Activated CD4-positive, alpha-beta T cell treated with anti-CD3 and anti-CD28 coated beads, Interleukin-2, Interleukin-4, amounts not matched to agents 100 ng/mL and 50 ng/mL, durations not matched to agents 16 hours and 8 hours (primary cell): ENCODE measurements at regions not wholly inside any gene's neighbourhood (a gene's known extent, or its start where the extent isn't known, plus 50 kb on each side); places are given as distances from the start of the nearest gene placed in this dataset.

Source experiments
- DNase-seq: peaks from one replicate; pipeline ENCODE4 v3.0.0-alpha.2; 2020; ENCODE audit warnings: low spot score

DNA sequence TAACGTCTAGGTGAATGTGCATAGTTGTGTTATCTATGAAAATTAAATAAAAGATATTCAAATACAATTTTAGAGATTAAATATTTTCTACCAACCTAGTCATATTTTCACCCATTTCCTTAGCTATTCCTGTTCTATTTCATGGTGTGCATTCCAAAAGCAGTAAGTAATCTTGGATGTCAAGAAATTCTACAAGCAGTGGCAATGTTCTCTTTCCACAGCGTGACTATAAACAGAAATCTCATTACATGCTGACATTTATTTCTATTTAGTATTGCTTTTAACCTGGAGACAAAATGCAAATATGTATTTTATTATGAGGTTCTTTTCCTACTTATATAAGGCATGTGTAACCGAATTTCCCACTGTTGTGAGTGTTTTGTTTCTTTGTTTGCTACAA lies 510.0 kb downstream of the ACTL7B start:
- DNase-seq = no peak

DNA sequence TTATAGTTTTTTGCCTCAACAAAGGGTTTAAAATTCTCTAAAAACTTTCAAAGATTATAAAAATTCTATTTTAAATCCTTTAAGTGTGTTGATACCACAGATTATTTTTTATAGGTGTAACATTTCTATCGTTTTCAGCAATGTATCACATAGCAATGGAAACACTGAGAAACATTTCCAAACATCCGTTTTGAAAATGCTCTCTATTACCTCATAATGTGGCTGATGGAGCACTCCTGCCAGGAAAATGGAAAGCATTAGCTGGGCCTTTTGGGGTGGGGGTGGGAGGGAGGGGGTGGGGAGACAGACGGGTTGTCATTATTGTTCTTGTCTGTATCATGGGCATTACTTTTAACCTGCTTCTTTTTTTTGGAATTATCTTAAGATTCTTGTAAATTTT lies 516.5 kb downstream of the ACTL7B start:
- no peak for DNase-seq

DNA sequence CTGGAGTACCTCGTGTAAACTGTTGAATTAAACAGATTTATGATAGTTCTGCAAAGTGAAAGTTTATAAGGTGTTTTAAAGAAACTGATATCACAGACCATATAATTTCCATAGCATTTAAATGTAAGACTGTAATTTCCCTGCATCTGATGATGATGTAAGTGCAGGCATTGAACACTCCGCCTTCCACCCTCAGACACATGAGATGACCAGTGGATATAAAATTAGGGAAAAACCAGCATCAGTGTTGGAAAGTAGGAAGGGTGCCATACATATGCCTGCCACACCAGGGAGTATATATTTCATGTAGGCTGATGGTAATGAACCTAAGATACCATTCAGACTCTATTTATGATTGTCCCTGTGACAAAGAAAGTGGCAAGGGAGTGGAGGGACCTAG lies 519.2 kb downstream of the ACTL7B start:
- no peak for DNase-seq

DNA sequence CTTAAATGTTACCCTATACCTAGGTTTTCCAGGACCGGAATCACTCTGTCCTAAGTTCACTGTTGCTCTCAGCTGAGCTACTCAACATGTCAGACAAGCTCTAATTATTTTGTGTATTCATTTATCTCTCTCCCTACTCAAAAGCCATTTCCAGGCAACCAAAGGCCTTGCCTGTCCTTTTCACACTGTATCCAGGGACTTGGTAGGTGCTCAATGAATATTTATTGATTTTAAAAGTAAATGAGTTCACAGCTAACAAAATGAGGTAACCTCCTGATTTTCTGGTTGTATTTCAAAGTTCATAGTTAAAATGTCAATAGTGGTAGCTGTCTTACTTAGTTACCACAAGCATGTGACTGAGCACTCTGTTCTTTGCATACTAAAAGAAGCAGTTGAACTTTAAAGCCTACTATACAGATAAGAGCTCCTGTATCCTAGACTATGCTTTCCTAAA lies 522.2 kb downstream of the ACTL7B start:
- DNase-seq = no peak

DNA sequence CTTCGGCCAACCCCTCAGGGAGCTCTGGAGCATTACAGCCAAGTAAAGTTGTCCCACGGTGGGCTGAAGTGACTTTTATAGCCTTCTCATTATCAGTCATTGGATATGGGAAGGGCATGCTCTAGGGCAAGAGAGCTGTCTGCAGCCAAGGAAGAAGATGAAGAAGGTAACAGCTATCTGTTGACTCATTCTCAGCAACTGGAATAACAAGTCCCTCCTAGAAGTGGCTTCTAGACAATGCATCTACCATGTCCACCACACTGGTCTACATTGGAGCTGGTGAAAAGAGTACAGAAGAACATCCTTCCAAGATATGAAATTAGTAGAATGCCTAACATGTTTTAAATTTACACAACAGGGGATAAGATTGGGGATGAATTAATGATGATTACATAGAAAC lies 524.2 kb downstream of the ACTL7B start:
- DNase-seq = no peak

DNA sequence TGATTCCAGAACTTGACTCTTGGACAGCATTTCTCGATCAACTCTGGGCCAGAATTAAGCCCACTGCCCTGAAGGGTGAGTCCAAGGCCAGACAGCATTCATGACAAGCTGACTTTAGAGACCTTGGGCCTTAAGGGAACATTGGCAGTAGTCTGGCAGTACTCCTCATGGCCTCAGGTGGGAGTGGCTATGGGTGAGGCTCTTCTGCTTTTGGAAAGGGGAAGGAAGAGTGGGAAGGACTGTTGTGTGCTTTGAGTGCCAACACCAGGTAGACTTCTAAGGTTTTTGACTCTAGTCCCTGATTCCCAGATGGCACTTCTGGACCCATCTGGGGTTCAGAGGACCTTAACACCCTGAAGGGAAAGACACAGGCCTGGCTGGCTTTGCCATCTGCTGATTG lies 530.4 kb downstream of the ACTL7B start:
- DNase-seq = no peak

DNA sequence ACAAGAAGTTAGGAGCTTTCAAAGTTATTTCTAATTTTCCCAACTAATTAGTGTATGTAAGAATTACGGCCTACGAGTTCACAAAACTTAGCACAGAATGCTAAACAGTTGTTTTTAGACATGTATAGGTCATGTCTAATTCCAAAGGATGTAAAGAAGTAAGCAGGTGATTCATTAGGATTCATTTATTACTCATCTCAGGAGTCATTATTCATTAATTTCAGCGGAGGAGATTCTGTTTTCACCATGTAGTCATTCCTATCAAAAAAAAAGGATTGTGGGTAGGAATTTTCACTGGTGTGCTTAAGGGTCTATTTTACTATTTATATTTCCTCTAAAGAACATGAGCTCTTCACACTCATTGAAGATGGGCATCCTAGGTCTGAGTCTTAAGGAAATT lies 532.2 kb downstream of the ACTL7B start:
- no peak for DNase-seq

DNA sequence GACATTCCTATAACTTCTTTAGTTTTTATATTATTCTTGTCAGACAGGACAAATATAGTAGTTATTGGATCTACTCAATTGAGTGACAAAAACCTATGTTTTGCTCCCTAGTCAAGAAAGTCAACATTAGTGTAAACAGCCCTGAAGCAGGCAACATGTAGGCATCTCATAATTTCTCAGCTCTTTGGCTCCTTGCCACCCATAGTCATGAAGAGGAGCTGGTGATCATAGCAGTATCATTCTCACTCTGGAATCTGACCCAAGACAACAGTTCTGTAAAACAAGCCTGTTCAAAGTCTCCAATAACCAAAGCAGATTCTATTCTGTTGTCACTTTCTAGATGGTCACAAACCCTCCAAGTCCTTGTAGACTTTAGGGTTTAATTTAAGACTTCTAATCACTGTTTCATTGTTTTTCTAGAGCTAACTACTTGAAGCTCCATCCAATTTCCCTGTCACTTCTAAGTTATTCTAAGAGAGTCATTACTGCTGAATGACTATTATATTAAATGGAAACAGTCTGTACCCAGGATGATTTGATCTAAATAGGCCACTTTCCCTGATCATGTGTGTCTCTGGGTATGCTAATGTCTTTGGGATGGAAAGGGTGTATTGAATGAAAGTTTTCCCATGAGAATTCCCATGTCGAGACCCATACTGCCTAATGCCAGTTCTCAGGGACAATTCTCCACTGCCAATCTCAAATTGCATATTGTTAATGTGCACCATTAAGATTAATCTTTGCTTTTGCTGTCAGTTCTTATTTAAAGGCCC lies 533.3 kb downstream of the ACTL7B start:
- no peak for DNase-seq

DNA sequence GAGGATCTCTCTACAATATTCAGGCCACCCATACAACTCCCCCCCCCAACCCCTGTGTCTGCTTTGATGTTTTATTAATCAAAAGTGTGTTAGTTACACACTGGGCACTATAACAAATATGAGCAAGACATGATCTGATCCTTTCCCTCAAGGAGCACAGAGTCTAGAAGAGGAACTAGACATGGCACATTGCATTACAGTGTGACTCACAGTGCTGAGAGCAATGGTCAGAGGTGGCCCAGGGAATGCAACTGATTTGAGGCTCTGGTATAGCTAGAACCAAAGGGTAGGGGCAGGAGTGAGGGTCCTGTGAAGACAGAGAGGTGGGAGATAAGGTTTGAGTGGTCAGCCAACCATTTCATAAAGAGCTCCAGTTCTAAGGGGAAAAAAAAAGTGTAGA lies 539.2 kb downstream of the ACTL7B start:
- DNase-seq = no peak

DNA sequence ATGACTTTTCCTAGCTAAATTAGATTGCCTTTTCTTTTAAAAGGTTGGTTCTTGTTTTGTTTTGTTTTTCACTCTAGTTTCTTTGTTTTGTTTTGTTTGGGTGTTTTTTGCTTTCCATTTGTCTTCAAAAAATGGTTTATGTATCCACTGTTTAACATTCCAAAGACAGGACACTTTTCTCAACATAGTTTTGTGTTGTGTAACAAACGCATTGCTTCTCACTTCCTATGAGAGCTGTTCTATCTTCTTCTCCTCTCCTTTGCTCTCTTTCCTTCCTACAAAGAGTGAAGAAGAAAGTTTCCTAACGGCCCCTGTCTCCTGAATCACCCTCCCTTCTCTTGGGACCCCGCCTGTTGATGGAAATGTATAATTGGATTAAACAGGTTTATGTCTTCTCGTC lies 539.7 kb downstream of the ACTL7B start:
- no peak for DNase-seq

DNA sequence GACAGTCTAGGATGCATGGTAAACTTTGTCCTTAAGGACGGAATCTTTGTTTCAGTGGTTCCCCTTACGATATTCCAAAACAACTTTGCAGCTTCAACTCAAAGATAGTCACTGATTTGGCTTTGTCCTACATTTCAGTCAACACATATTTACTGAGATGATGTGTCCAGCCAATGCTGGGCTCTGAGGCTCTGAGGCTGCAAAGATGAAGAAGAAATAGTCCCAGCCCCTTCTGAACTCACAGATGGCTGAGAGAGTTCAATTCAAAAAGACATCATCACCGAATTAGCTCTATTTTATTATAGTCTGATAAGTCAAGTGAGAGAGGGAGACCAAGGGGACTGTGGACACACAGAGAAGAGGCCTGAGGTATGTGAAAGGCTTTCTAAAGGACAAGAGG lies 544.0 kb downstream of the ACTL7B start:
- DNase-seq = no peak

DNA sequence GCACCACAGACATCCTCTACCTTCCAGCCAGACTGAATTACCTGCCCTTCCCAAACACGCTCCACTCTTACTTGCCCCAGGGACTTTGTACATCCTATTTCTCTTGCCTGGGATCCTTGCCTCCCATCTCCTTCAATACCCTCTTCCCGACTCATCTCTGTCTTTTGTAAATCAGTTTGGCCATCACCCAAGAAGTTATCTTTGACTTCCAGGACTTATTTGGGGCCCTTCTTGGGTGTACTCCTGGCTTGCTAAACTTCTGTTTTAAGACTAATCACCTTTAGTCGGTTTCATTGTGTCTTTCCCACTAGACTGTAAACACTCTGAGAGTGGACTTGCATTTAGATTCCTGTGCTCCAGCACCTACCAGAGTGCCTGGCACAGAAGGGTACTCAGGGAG lies 545.6 kb downstream of the ACTL7B start:
- DNase-seq = no peak

DNA sequence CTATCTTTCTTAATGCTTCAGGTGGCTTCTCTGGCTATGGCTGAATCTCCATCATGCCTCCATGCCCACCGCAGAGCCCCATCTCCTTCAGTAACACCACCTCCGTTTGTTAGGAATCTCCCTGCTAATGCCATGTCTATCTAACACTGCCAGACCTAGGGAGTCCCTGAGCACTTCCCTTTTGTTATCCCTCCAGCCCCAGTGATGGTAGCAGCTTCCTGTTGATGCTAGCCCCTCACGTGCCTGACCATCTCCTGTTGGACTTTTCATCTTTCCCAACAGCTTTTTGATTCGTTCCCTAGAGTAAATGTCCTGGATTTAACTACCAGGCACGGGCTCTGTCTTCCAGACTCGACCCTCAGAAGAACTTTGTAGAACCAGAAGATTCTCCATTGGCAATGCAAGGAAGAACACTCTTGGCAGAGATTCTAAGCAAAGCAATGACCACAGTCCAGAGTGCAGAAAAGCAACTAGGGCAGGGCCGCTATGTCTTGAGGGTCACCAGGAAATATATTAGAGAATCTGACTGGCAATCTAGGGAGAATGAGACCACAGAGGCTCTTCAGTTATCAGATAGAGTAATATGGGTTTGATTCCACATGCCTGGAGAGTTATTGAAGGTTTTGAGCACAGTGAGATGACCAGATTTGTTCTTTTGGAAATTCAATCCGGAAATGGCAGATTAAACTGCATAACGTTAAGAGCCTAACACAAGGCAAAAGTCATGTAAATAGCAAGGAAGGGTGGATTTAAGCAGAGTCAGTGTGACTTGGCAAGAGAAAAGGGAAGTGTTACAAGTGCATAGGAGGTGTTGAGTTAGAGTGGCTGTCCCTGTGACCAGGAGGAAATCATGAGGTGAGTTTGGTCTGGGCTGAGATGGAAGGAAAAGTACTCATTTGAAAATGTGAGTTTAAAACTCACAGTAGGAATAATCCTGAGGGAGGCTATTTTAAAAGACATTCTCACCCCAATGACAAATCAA lies 555.2 kb downstream of the ACTL7B start:
- DNase-seq = no peak

DNA sequence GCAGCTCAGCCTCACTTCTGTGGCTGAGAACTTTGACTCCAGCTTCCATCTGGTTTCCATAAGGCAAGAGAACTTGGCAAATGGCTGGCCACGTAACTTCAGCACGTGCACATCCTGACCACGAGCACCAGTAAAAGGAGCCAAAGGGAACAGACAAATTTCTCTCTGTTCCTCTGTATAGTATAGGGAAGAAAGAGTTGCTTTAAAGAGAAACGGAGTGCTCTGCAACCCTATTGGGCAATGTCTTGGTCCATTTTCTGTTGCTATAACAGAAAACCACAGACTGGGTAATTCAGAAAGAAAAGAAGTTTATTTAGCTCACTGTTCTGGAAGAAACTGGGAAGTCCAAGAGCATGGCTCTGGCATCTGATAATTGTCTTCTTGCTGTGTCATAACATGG lies 558.7 kb downstream of the ACTL7B start:
- DNase-seq = no peak

DNA sequence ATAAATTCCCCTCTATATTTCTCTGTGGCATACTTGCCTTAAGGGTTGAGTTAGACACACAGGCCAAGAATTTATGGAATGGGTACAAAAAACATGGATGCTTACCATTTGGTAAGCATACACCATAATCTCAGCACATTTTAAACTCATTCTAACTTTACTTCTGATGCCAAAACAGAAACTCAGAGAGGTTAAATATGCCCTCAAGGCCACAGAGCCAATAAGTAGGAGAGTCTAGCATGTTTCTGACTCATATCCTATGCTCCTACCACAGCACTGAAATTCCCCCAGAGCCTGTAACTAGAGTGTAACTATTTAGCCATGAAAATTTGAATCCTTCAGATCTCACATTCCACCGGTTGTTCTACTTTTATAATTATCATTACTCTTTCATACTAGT lies 559.7 kb downstream of the ACTL7B start:
- DNase-seq = no peak

DNA sequence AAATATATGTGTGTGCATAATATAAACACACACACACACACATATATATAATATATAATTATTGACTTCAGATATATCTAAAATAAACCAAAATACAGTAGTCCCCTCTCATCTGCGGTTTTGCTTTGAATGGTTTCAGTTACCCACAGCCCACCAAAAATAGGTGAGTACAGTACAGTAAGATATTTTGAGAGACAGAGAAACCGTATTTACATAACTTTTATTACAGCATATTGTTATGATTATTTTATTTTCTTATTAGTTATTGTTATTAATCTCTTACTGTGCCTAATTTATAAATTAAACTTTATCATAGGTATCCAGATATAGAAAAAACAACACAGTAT lies 564.2 kb downstream of the ACTL7B start:
- DNase-seq = no peak

DNA sequence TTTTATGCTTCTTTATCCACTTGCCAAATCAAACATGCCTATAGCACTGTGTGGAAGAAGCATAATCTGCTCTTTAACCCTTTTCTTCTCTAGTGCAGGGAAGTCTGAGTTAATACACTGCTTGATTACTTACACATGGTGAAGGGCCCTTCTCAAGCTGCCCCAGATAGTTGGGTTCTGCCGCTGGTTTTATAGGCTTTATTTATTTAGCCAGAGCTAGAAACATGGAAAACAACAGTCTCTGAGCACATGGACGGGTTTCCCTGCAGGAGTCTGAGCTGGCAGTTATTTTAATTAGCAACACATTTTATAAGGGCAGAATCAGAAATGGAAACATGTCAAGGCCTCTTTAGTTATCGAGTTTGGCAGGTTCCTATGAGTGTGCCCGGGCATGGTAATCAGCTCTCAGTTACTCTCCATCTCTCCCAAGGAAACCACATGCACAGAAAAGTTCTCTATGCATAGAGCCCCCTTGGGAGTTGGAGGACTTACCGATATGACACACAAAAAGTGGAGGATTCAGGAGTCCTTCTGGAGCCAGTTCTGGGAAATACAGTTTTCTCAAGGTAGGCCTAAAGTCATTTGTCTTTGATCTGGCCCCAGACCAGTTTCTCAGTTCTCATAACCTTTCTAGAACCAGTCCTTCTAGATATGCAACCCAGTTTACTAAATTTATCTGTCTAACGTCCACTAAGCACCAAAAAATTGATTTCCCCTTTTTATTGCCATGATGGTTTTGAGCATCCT lies 564.8 kb downstream of the ACTL7B start:
- no peak for DNase-seq

DNA sequence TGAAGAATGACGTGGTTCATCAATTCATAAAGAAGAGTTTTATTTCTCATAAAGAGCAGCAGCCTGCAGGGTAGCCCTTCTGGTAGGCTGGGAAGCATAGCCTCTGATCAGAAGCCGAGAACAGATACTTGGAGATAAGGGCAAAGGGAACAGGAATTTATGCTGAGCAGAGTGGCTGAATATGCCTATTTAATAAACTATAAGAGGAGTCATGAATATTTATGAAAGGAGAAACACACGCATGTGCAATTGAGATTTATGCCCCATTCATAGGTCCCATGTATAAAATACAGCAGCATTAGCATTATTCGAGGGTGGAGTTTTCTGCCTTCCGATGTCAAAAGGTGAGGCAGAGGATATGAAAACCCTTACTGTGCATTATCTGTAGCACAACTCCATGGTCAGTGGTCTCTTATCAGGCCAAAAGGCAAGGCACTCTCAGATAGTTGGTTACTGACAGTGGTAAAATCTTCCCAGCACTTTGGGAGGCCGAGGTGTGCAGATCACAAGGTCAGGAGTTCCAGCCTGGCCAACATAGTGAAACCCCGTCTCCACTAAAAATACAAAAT lies 569.1 kb downstream of the ACTL7B start:
- DNase-seq = no peak

DNA sequence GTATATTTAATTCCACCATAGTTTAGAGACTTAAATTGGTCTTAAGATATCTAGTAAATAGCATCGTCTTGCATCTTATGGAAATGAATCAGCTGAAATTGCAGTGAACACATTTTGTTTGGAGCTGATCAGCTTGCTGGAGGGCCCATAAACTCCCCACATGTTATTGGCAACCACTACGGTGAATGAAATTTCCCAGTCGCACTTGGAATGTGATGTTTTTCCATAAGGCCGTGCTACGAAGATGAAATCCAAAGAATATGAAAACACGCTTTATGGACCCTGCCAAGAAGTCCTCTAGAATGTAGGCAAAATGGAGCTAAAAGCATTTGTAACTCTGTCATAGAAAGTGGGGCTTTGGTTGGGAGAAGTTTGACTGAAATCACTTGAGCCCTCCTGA lies 572.1 kb downstream of the ACTL7B start:
- no peak for DNase-seq

DNA sequence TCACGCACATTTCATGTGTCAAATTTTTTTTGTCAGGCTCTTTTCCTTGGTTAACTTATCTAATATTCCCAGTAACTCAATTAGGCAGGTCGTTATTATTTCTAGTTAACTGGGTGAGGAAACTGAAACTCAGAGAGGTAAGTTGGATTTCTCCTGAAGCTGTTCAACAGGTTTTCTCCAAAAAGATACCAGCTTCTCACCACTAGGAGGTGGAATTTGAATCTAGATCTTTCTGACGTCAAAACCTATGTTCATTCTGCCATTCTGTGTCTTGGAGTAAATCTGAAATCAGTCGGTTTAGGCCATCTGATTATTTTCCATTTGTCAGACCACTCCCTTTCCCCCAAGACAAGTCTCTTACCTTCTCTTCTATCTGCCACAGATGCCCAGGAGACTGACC lies 572.9 kb downstream of the ACTL7B start:
- DNase-seq = no peak

DNA sequence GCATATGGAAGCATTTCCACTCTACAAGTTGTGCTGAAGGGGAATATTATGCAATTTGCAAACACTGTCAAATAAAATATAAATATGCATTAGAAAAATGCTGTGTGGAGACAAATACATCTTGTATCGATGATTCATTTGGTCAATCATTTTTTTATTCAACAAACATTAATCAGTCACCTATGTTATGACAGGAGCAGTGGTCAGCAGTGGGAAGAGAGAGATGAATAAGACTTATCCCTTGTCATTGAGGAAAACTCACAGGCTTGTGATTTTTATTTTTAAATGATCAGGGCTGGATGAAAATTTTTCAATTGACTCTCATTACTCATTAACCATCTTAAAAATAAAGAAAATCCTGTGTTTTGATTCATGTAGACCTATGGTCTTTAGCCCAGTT lies 574.1 kb downstream of the ACTL7B start:
- DNase-seq = no peak

DNA sequence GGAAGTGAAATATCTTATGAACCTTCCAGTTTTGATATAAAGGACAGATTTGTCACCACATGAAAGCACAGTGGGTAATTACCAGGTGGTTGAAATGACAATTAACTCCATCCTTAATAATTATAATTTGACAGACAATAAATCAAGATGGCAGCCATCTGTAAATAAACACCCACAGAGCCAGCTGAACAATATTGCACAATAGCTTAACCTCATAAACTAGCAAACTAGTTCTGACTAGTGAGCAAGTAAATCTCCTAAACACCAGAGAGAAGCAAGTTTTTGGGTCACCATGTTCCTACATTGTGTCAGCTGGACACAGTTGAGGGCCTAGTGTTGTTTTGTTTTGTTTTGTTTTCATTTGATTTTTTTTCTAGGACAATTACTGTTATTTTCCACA lies 577.4 kb downstream of the ACTL7B start:
- no peak for DNase-seq
